ENCODE measurements at regions not wholly inside any gene's neighbourhood (a gene's known extent, or its start where the extent isn't known, plus 50 kb on each side); places are given as distances from the start of the nearest gene placed in this dataset.

DNA sequence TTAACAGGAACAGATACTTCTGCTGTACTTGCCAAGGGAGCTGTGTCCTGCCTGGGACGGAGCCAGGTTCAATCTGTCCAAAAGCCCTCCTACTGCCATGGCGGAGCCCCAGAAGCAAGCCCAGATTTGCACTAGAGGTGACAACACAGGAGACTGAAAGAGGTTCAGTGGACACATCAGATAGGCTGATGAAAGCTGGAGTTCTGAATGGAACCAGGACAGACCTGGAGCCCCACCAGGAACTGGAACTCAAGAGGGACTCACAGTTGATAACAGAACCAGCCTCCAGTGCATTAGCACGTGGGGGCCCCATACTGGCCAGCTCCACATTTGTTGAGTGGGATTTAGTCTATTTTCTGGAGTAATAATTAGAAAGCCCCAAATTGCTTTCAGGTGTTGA is 315.5 kb downstream of the ARRDC4 start:
- no peak for TF ChIP-seq POLR2A (IDR thresholded peaks at IDR 0.05)
- TF ChIP-seq, protein P1, sequence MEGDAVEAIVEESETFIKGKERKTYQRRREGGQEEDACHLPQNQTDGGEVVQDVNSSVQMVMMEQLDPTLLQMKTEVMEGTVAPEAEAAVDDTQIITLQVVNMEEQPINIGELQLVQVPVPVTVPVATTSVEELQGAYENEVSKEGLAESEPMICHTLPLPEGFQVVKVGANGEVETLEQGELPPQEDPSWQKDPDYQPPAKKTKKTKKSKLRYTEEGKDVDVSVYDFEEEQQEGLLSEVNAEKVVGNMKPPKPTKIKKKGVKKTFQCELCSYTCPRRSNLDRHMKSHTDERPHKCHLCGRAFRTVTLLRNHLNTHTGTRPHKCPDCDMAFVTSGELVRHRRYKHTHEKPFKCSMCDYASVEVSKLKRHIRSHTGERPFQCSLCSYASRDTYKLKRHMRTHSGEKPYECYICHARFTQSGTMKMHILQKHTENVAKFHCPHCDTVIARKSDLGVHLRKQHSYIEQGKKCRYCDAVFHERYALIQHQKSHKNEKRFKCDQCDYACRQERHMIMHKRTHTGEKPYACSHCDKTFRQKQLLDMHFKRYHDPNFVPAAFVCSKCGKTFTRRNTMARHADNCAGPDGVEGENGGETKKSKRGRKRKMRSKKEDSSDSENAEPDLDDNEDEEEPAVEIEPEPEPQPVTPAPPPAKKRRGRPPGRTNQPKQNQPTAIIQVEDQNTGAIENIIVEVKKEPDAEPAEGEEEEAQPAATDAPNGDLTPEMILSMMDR (IDR thresholded peaks at IDR 0.05 in 8 of 11, conservative IDR thresholded peaks at IDR 0.05 in 3 of 11) = no peak
- no peak for TF ChIP-seq POLR2AphosphoS5 (IDR thresholded peaks at IDR 0.05)

Data from spleen (tissue), 7 donors.